ENCODE measurements at regions not wholly inside any gene's neighbourhood (a gene's known extent, or its start where the extent isn't known, plus 50 kb on each side); places are given as distances from the start of the nearest gene placed in this dataset.

DNA sequence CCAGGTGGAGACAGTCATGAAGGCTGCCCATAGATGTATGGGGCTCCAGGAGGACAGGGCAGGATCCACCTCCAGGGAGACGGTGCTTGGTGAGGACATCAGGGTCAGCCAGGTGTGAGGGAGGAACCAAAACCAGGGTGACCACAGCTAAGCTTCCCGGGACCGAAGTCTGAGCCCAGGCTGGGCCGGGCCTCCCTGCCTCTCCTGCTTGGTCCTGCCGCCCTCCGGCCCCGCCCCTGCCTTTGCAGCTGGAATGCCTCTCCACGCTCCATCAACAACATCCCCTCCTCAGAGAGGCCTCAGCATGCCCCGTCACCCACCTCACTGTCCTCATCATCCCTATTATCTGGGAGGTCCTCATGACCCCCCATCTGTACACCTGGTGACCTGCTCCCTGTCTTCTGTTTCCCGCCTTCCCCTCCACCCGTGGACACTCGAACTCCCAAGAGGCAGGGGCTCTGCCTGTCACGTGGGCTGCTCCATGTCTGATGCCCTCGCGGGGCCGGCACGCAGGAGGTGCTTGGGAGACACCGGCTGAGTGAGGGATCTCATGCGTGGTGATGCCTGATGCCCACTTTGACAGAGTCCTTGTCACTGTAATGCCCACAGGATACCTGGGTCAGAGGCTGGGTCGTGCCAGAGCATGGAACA is 59.4 kb downstream of the RTL6 start:
- ATAC-seq (no peak), DNase-seq (no peak)
- TF ChIP-seq, protein P1, sequence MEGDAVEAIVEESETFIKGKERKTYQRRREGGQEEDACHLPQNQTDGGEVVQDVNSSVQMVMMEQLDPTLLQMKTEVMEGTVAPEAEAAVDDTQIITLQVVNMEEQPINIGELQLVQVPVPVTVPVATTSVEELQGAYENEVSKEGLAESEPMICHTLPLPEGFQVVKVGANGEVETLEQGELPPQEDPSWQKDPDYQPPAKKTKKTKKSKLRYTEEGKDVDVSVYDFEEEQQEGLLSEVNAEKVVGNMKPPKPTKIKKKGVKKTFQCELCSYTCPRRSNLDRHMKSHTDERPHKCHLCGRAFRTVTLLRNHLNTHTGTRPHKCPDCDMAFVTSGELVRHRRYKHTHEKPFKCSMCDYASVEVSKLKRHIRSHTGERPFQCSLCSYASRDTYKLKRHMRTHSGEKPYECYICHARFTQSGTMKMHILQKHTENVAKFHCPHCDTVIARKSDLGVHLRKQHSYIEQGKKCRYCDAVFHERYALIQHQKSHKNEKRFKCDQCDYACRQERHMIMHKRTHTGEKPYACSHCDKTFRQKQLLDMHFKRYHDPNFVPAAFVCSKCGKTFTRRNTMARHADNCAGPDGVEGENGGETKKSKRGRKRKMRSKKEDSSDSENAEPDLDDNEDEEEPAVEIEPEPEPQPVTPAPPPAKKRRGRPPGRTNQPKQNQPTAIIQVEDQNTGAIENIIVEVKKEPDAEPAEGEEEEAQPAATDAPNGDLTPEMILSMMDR (IDR thresholded peaks at IDR 0.05): no peak
- no peak overlapping the region for H3K27ac ChIP-seq
- no peaks in the 10 kb centered on the region for H3K27me3 ChIP-seq
- no peaks in the 10 kb centered on the region for H3K36me3 ChIP-seq
- H3K4me3 ChIP-seq: no peak overlapping the region
- peaks cover 0 to 2% of the 10 kb centered on the region in 2 donors for H3K4me1 ChIP-seq
- H3K9me3 ChIP-seq: no peaks in the 10 kb centered on the region
- intact Hi-C loops (cut with DNase I): no loop called here

DNA sequence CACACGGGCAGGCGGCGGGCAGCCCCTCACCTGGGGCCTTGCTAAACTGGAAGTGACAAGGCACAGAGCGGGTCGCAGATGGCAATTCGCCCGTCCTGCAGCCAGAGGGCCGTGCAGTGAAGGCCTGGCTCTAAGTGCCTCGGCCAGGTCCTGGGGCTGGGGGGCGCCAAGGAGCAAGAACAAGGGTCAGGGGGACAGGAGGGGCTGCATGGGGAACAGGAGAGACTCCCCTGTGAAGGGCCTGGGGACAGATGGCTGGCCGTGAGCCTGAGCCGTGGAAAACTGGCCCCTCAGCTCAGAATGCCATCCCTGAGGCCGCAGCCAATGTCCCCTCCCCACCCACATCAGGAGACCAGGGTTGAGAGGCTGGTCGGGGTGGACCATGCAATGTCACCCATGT is 60.0 kb downstream of the RTL6 start:
- Histone ChIP-seq H3K9me3 (no peaks in the 10 kb centered on the region), H3K36me3 (no peaks in the 10 kb centered on the region), H3K27ac (no peak overlapping the region), H3K4me1 (no peaks in the 10 kb centered on the region), H3K27me3 (no peaks in the 10 kb centered on the region), H3K4me3 (no peak overlapping the region)
- intact Hi-C loops (cut with DNase I): no loop called here
- TF ChIP-seq, protein P1 (IDR thresholded peaks at IDR 0.05): no peak
- ATAC-seq: no peak
- no peak for DNase-seq

DNA sequence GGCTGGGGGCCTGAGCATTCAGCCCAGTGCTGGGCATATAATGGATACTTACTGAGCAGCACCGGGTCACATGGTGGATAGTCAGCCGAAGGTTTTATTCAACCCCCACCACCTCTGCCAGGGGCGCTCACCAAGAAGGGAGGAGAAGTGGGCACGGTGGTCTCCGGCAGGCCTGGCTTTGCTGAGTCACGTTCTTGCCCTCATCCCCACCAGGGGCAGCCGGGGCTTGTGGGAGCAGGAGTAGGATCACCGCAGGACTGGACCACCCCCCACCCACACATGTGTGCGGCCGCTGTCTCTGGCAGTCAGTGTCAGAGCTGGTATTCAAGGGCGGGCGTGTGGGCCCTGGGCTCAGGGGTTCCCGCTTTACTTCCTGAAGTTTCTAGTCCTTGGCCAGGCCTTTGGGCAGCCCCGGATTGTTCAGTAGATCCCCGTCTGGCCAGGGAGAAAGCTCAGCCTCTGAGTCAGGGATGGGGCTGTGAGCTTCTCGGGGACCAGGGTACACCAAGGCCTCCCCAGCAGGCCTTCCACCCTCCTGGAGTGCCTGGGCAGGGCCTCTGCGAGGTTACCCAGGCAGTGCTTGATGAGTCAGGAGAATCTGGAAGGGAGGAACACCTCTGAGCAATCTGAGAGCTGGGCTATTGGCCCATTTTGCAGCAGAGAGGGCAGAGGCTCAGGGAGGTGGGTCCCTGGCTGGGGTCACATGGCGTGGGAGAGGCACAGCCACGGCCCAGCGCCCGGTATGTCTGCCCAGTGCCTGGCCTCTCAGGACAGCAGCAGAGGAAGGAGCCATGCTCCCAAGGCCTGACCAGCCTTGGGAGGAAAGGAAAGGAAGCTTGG is 60.6 kb downstream of the RTL6 start:
- Histone ChIP-seq H3K27me3 (no peaks in the 10 kb centered on the region), H3K4me1 (no peaks in the 10 kb centered on the region), H3K27ac (no peak overlapping the region), H3K9me3 (no peaks in the 10 kb centered on the region), H3K4me3 (no peak overlapping the region), H3K36me3 (no peaks in the 10 kb centered on the region)
- ATAC-seq (no peak), DNase-seq (no peak)
- TF ChIP-seq, protein P1 (IDR thresholded peaks at IDR 0.05): no peak
- intact Hi-C loops (cut with DNase I): no loop called here

DNA sequence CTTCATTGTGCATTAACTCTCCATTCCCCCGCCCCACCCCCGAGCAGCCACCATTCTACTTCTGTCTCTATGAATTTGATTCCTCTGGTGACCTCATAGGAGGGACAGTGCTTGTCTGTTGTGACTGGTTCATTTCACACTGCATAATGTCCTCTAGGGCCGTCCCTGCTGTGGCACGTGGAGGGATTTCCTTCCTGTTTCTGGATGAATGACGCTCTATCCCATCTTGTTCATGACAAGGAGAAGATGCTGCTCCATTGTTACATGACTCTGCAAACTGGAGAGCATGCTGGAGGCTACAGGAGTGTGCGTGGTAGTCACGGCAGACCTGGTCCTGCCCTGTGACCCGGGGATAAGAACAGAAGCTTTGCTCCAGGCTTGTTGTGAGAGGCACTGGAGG is 61.3 kb downstream of the RTL6 start:
- Histone ChIP-seq H3K4me3 (no peak overlapping the region), H3K9me3 (no peaks in the 10 kb centered on the region), H3K36me3 (no peaks in the 10 kb centered on the region), H3K27ac (no peak overlapping the region), H3K27me3 (no peaks in the 10 kb centered on the region), H3K4me1 (no peaks in the 10 kb centered on the region)
- no peak for DNase-seq
- intact Hi-C loops (cut with DNase I): no loop called here
- TF ChIP-seq, protein P1 (IDR thresholded peaks at IDR 0.05): no peak
- ATAC-seq: no peak

DNA sequence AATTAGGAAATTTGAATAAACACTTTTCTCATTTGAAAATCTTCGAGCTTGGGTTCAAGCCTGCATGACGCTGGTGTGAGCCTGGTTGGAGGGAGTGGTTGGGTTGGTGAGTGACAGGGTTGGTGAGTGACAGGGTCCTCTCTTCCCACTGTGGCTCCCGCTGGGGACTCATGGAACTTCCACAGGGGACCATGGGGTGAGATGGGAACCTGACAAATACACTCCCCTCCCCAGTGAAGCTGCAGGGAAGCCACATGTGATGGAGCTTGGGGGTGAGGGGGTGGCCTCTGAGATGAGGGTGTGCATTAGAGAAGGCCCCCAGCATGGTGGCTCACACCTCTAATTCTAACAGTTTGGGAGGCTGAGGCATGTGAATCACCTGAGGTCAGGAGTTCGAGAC is 66.8 kb downstream of the RTL6 start:
- H3K4me1 ChIP-seq: no peaks in the 10 kb centered on the region
- H3K36me3 ChIP-seq: no peaks in the 10 kb centered on the region
- no peak for ATAC-seq
- intact Hi-C loops (cut with DNase I): no loop called here
- peaks cover 0 to 4% of the 10 kb centered on the region in 2 donors for H3K27me3 ChIP-seq
- no peak for DNase-seq
- no peaks in the 10 kb centered on the region for H3K9me3 ChIP-seq
- TF ChIP-seq, protein P1 (IDR thresholded peaks at IDR 0.05): no peak
- no peak overlapping the region for H3K4me3 ChIP-seq
- H3K27ac ChIP-seq: no peak overlapping the region
